Smooth muscle cell (in vitro differentiated cells): ENCODE measurements at regions not wholly inside any gene's neighbourhood (a gene's known extent, or its start where the extent isn't known, plus 50 kb on each side); places are given as distances from the start of the nearest gene placed in this dataset.

ENCODE experiments used
- DNase-seq: peaks from one replicate; lab custom pipeline; 2025; ENCODE audit not compliant: unreplicated experiment; lab: John Stamatoyannopoulos, UW
- H2AFZ ChIP-seq: fragments of 200-600 bp; sonication (generic); 2 replicates; pipeline ENCODE4 v1.6.0; 2016; ENCODE audit warnings: antibody characterized with exemption, low read depth, mild to moderate bottlenecking
- H3F3A ChIP-seq: fragments of 200-600 bp; sonication (generic); 2 replicates; pipeline ENCODE4 v1.6.0; 2017; ENCODE audit warnings: antibody characterized with exemption, low read depth
- H3K27ac ChIP-seq: fragments of 200-600 bp; sonication (generic); 2 replicates; pipeline ENCODE4 v1.5.1; 2016; ENCODE audit warnings: low read depth, mild to moderate bottlenecking
- H3K27me3 ChIP-seq: fragments of 200-600 bp; sonication (generic); 2 replicates; pipeline ENCODE4 v1.6.1; 2016; ENCODE audit warnings: low read depth, mild to moderate bottlenecking
- H3K36me3 ChIP-seq: fragments of 200-600 bp; sonication (generic); 2 replicates; pipeline ENCODE4 v1.5.1; 2016; ENCODE audit warnings: low read depth
- H3K4me1 ChIP-seq: fragments of 200-600 bp; sonication (generic); 2 replicates; pipeline ENCODE4 v1.5.1; 2016; ENCODE audit warnings: low read depth
- H3K4me2 ChIP-seq: fragments of 200-600 bp; sonication (generic); 2 replicates; pipeline ENCODE4 v1.6.0; 2016; ENCODE audit warnings: mild to moderate bottlenecking
- H3K4me3 ChIP-seq: fragments of 200-600 bp; sonication (generic); 2 replicates; pipeline ENCODE4 v1.5.1; 2016; ENCODE audit warnings: mild to moderate bottlenecking
- H3K79me2 ChIP-seq: fragments of 200-600 bp; sonication (generic); 2 replicates; pipeline ENCODE4 v1.6.0; 2016; ENCODE audit warnings: low read depth, mild to moderate bottlenecking
- H3K9ac ChIP-seq: fragments of 200-600 bp; sonication (generic); 2 replicates; pipeline ENCODE4 v1.6.0; 2016; ENCODE audit warnings: low read depth
- H3K9me3 ChIP-seq: fragments of 200-600 bp; sonication (generic); replicated peaks from 2 replicates; pipeline ENCODE4 v1.5.1; 2016; ENCODE audit warnings: low read depth
- H4K20me1 ChIP-seq: fragments of 200-600 bp; sonication (generic); 2 replicates; pipeline ENCODE4 v1.6.0; 2016; ENCODE audit warnings: low read depth
- WGBS: methylation state at CpG from one replicate; pipeline ENCODE4 v1.1.7; 2016; ENCODE audit warnings: low lambda C conversion rate; 5-methylcytosine and 5-hydroxymethylcytosine counted together
- TF ChIP-seq, protein P1 (sequence below): fragments of 200-600 bp; sonication (generic); IDR thresholded peaks from 2 replicates; pipeline ENCODE4 v1.5.1; 2017; ENCODE audit warnings: borderline replicate concordance, mild to moderate bottlenecking, antibody characterized with exemption; ENCODE audit not compliant: insufficient read depth, poor library complexity, severe bottlenecking

DNA sequence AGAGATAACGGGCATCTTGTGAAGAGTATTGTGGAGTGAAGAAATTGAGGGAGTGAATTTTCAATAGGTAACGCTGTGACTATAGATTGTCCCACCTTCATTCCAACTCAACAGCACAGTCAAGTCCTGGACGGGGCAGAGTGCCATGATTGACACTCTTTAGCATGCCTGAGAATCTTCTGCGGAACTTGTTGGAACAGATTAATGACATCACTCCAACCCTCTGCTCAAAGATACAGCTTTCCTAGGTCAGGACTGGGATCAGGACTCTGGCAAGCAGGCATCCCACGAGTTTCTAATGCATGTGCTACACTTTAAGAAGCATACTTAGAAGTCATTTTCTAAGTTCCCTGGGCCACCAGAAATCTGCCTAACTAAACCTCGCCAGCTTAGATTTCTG lies 267.6 kb upstream of the CFAP20DC start:
- Histone ChIP-seq H4K20me1 (no peaks in the 10 kb centered on the region), H3K79me2 (no peaks in the 10 kb centered on the region), H3K27ac (no peak overlapping the region), H3K4me1 (peaks cover 6% of the 10 kb centered on the region), H3K4me3 (no peak overlapping the region), H3F3A (no peaks in the 10 kb centered on the region), H3K9ac (no peak overlapping the region), H3K27me3 (no peaks in the 10 kb centered on the region), H3K9me3 (no peaks in the 10 kb centered on the region), H3K36me3 (no peaks in the 10 kb centered on the region), H2AFZ (no peak overlapping the region), H3K4me2 (no peak overlapping the region)
- TF ChIP-seq, protein P1, sequence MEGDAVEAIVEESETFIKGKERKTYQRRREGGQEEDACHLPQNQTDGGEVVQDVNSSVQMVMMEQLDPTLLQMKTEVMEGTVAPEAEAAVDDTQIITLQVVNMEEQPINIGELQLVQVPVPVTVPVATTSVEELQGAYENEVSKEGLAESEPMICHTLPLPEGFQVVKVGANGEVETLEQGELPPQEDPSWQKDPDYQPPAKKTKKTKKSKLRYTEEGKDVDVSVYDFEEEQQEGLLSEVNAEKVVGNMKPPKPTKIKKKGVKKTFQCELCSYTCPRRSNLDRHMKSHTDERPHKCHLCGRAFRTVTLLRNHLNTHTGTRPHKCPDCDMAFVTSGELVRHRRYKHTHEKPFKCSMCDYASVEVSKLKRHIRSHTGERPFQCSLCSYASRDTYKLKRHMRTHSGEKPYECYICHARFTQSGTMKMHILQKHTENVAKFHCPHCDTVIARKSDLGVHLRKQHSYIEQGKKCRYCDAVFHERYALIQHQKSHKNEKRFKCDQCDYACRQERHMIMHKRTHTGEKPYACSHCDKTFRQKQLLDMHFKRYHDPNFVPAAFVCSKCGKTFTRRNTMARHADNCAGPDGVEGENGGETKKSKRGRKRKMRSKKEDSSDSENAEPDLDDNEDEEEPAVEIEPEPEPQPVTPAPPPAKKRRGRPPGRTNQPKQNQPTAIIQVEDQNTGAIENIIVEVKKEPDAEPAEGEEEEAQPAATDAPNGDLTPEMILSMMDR: no peak
- WGBS: 76% methylated on average over 6 of the region's 6 CpGs
- DNase-seq: no peak

DNA sequence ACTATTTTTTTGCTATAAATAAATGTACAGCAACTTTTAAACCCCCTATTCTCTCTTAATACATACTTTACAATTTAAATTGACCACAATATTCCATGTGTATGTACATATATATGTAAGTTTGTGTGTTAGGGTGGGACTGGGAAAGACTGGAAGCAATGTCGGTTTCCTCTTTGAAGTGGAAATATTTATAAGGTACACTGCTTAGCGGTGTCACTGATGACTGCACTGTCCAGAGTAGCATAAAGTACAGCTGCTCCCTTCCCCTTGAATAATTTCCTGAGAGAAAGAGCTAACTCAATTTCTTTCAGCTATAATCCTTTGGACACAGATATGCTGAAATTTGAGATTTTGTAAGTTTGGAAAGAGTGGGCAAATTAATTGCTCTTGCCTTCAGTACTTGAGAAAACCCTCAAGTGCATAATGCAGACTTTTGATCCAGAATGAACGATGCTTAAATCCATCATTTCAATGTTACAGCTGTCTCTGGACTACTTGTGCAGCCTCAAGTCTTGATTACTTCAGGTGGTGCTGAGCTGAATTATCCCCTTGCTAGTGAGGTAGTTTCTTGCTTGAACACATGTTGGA lies 267.0 kb upstream of the CFAP20DC start:
- H2AFZ ChIP-seq: no peak overlapping the region
- WGBS: 71% methylated on average over 3 of the region's 3 CpGs
- no peak overlapping the region for H3K4me3 ChIP-seq
- H3K4me2 ChIP-seq: no peak overlapping the region
- TF ChIP-seq, protein P1: no peak
- no peaks in the 10 kb centered on the region for H3K9me3 ChIP-seq
- no peaks in the 10 kb centered on the region for H3K79me2 ChIP-seq
- H3K27ac ChIP-seq: no peak overlapping the region
- no peak for DNase-seq
- no peaks in the 10 kb centered on the region for H3K36me3 ChIP-seq
- H4K20me1 ChIP-seq: no peaks in the 10 kb centered on the region
- no peaks in the 10 kb centered on the region for H3F3A ChIP-seq
- H3K27me3 ChIP-seq: no peaks in the 10 kb centered on the region
- H3K4me1 ChIP-seq: peaks cover 6% of the 10 kb centered on the region
- H3K9ac ChIP-seq: no peak overlapping the region

DNA sequence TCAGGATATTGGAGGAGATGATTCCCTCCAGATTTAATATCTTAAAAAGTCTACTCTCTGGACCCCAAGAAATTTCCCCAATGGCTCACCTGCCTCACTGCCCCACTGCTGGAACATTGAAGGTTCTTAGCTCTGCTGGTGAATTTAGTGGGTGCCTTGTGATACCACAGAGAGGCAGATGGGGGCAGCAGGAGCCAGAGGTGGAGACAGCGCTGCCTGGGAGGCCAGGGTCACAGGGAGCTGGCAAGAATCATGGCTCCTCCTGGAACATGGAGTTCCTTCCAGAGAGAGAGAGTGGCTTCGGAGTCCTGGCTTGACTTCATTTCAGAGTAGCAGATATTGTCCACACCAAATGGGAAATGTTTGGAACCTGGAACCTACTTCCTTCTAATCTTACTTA lies 263.5 kb upstream of the CFAP20DC start:
- Histone ChIP-seq H3F3A (no peaks in the 10 kb centered on the region), H3K4me2 (no peak overlapping the region), H3K9ac (no peak overlapping the region), H3K27me3 (no peaks in the 10 kb centered on the region), H3K4me3 (no peak overlapping the region), H3K4me1 (no peaks in the 10 kb centered on the region), H3K9me3 (no peaks in the 10 kb centered on the region), H2AFZ (no peak overlapping the region), H4K20me1 (no peaks in the 10 kb centered on the region), H3K36me3 (no peaks in the 10 kb centered on the region), H3K79me2 (no peaks in the 10 kb centered on the region), H3K27ac (no peak overlapping the region)
- 83% methylated on average over 2 of the region's 2 CpGs for WGBS
- TF ChIP-seq, protein P1: peak; percentile 35
- no peak for DNase-seq

DNA sequence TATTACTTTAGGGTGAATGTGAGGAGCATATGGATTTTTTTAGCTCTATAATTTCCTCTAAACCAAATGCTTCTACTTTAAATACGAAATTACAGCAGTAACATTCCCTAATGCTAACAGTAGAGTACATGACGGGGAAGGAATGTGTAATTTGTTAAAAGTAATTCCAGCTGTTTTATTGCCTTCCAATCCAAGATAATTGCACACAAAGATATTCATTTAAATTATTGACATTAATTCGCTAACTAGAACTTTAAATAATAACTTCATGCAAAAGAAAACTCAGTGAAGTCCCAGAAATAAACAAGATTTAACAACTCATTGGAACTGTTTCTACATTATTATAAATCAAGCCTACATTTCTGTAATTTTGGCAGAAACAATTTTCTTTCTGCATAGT lies 261.4 kb upstream of the CFAP20DC start:
- no peaks in the 10 kb centered on the region for H3K79me2 ChIP-seq
- H3K9ac ChIP-seq: no peak overlapping the region
- no peak overlapping the region for H3K4me3 ChIP-seq
- no peaks in the 10 kb centered on the region for H3K36me3 ChIP-seq
- no peaks in the 10 kb centered on the region for H4K20me1 ChIP-seq
- H3K4me2 ChIP-seq: no peak overlapping the region
- H3K27me3 ChIP-seq: no peaks in the 10 kb centered on the region
- WGBS: 86% methylated on average over 3 of the region's 3 CpGs
- no peaks in the 10 kb centered on the region for H3K4me1 ChIP-seq
- H2AFZ ChIP-seq: peak overlapping the region; percentile 39
- H3F3A ChIP-seq: no peaks in the 10 kb centered on the region
- H3K27ac ChIP-seq: no peak overlapping the region
- no peak for DNase-seq
- no peaks in the 10 kb centered on the region for H3K9me3 ChIP-seq
- TF ChIP-seq, protein P1: no peak
